ENCODE measurements at regions not wholly inside any gene's neighbourhood (a gene's known extent, or its start where the extent isn't known, plus 50 kb on each side); places are given as distances from the start of the nearest gene placed in this dataset.

- TF ChIP-seq CTCF (IDR thresholded peaks at IDR 0.05; ENCODE audit: unreplicated experiment) = no peak
- H3K4me3 Mint-ChIP-seq (ENCODE audit: unreplicated experiment) = no peak overlapping the region
- no TSS peak for BruUV-seq (replicated peaks)
- intact Hi-C loops (cut with micrococcal nuclease) = no loop called here
- DNase-seq (ENCODE audit: unreplicated experiment) = no peak
- no peak overlapping the region for H3K27ac Mint-ChIP-seq (ENCODE audit: low read depth, unreplicated experiment)
- no peaks in the 10 kb centered on the region for H3K36me3 Mint-ChIP-seq (ENCODE audit: insufficient read depth, unreplicated experiment)
- ChIA-PET POLR2A (interaction anchor here (0.7 kb wide), 2 partner anchors 18 to 154 kb away, joined by 3 to 4 read pairs; no protein-coding TSS in a partner anchor), CTCF (interaction anchor here (0.6 kb wide), 1 partner anchor 201 kb away, joined by 3 read pairs; no protein-coding TSS in a partner anchor)
- no peaks in the 10 kb centered on the region for H3K9me3 Mint-ChIP-seq (ENCODE audit: unreplicated experiment)
- H3K4me1 Mint-ChIP-seq (ENCODE audit: insufficient read depth, unreplicated experiment) = no peaks in the 10 kb centered on the region
- H3K27me3 Mint-ChIP-seq (ENCODE audit: insufficient read depth, unreplicated experiment) = peaks cover 97% of the 10 kb centered on the region
Measured at GRCh38 chr12:48420039-48420775, 52.2 kb upstream of the ANP32D start.

- BruUV-seq (replicated peaks) = no TSS peak
- CTCF ChIA-PET = no interaction called here
- peaks cover 99% of the 10 kb centered on the region for H3K27me3 Mint-ChIP-seq (ENCODE audit: insufficient read depth, unreplicated experiment)
- POLR2A ChIA-PET = interaction anchor here (0.6 kb wide), 1 partner anchor 128 kb away, joined by 3 read pairs; no protein-coding TSS in a partner anchor
- H3K4me1 Mint-ChIP-seq (ENCODE audit: insufficient read depth, unreplicated experiment) = no peaks in the 10 kb centered on the region
- intact Hi-C loops (cut with micrococcal nuclease) = no loop called here
- no peak overlapping the region for H3K27ac Mint-ChIP-seq (ENCODE audit: low read depth, unreplicated experiment)
- no peak for DNase-seq (ENCODE audit: unreplicated experiment)
- H3K9me3 Mint-ChIP-seq (ENCODE audit: unreplicated experiment) = no peaks in the 10 kb centered on the region
- no peak overlapping the region for H3K4me3 Mint-ChIP-seq (ENCODE audit: unreplicated experiment)
- H3K36me3 Mint-ChIP-seq (ENCODE audit: insufficient read depth, unreplicated experiment) = no peaks in the 10 kb centered on the region
- TF ChIP-seq CTCF (IDR thresholded peaks at IDR 0.05; ENCODE audit: unreplicated experiment) = no peak
Measured at GRCh38 chr12:48422060-48422459, 50.3 kb upstream of the ANP32D start.

Data from MCF 10A (cell line).